ENCODE measurements at regions not wholly inside any gene's neighbourhood (a gene's known extent, or its start where the extent isn't known, plus 50 kb on each side); places are given as distances from the start of the nearest gene placed in this dataset.
A peak's percentile ranks its signal among the peaks of the same experiment; 100 is the strongest.

DNA sequence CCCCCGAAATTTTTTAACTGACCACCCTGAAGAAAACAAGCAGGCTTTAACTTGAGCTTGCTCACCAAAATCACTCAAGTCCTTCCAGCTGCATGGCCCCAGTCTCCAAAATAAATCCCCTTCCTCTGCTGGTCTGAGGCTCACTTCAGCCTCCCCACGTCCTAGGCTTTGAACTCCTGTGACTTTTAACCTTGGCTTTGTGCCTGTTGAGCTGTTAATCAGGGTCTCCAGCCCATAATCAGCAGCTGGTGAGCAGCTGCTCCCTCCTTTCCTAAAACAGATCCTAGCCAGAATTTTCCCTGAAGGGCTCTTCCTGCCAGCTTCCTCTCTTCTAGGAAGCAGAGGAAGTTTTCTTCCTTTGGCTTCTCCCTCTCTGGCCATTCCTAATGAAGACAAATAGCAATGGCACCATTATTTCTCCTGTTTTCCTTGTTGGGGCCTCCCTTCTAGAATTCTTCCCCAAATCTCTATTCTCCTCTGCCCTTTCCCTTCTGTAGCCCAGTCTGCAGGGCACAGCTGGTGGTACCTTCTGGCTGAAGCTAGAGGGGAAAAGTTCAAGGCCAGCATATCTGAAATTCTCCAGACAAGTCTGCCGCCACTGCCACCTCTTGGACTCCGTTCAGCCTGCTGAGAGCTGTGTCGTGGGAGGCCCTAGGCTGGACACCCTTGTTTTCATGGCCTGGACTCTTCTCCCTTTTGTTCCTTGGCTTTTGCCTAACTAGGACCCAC lies 152.1 kb downstream of the NOC3L start:
- intact Hi-C loops (cut with DNase I), result no loop called here
- DNase-seq (no peak), ATAC-seq (ENCODE audit: poor library complexity) (peak; percentile 60)

- ATAC-seq (ENCODE audit: poor library complexity) (no peak), DNase-seq (no peak)
- intact Hi-C loops (cut with DNase I), result no loop called here
These were observed 151.6 kb downstream of the NOC3L start for GRCh38 chr10:94211169-94211510.

DNA sequence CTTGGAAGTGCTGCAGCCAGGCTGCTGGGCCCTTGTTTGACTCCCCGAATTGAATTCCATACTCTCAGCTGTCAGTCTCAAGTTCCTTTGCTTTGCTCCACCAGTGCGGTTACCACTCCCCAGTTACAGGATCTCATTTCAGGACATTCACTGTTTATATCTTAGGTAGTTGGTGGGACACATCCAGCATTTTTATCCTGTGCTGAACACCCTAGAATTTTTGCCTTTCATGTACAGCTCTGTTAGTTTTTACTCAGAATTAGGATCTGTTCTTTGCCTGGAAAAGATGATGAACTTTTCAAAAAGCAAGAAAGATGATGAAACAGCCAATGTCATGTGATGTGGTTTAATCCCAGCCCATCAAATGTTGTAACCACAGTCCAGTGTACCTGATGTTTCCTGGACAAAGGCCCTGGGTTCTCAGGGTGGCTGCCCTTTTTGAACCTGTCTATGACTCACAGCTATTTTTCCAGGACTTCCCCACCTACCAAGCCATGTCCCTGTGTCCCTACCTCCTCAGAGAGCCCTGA lies 149.7 kb downstream of the NOC3L start:
- intact Hi-C loops (cut with DNase I), result no loop called here
- DNase-seq (no peak), ATAC-seq (ENCODE audit: poor library complexity) (no peak)

DNA sequence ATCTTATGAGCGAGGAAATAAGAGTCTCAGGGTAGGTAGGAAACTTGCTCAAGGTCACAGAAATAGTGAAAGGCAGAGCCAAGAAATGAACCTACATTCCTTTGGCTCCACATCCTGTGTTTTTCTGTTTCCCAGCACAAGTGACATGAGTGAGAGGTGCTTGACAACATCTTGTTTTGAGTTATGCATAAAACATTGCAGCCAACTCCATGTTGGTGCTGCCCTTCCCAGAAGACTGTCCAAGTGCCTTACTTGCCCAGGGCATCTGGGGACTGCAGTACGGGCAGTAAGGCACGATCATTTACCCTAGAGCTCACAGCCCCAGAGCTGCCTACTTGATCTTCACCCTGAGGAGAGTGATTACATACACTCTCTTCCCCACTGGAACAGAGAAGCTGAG lies 148.8 kb downstream of the NOC3L start:
- intact Hi-C loops (cut with DNase I), result no loop called here

DNA sequence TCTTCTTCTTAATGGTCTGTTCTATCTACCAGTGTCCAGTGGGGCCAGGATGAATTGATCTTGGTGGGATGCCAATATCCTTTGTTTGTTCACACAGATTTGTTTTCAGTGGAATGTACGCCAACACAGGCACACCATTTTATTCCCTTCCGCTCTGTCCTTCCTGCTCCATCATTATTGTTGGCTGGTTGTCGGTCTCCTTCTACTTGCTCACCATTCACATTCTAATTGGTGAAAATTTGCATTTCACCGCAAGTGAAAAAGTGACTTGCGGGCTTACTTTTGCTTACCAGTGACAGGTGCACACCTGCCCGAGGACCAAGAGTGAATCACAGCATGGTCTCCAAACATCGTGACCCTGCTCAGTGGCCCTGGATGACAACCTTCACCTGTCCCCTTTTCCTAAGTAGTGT lies 148.3 kb downstream of the NOC3L start:
- ATAC-seq (ENCODE audit: poor library complexity) (no peak), DNase-seq (no peak)
- intact Hi-C loops (cut with DNase I), result no loop called here

More for the DNA sequence above, 148.8 kb downstream of the NOC3L start:
- DNase-seq (no peak), ATAC-seq (ENCODE audit: poor library complexity) (peak; percentile 43)

DNA sequence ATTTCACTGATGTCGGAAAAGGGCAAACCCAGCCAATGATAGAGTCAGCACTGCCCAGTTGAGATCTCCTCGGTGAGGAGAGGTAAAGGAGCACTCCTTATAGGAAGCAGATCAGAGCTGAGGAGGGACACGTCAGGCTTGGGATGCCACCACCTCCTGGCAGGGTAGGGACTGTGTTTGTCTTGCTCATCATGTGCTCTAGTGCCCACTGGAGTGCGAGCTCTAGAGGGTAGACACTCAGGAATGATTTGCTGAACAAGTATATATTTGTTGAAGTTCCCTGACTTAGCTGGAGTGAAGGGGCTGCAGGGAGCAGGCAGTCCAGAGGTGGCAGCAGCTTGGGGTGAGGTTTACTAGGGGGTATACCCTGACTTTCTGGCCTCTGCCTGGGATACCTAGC lies 146.5 kb downstream of the NOC3L start:
- no peak for DNase-seq
- no peak for ATAC-seq (ENCODE audit: poor library complexity)
- intact Hi-C loops (cut with DNase I), result no loop called here

- no peak for ATAC-seq (ENCODE audit: poor library complexity)
- DNase-seq, result no peak
- intact Hi-C loops (cut with DNase I), result no loop called here
These were observed 145.3 kb downstream of the NOC3L start for GRCh38 chr10:94217411-94217810.

DNA sequence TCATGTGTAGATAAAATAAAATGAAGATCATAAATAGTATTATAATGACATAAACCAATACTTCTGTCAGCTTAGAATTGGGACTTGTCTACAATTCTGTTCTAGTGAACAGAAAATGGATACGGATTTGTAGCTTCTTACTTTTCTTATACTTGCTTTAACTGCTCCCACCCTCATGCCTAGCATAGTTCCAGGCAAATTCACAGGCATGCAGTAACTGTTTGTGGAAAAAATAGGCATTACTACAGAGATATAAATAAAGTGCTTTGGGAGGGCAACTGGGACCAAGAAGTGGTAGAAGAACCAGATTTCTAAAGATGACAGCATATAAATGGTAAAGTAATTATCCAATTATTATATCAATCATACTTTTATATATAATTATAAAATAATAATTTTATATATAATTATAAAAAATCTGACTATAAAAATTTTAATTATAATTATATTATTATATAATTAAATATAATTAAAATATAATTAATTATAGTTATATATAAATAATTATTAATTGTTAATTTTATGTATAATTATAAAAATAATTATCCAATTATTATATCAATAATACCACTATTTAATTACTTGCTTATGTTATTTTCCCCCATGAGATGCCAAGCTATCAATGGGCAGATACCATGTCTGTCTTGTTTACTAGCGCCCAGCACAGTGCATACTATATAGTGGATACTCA lies 144.1 kb downstream of the NOC3L start:
- intact Hi-C loops (cut with DNase I), result no loop called here
- DNase-seq (no peak), ATAC-seq (ENCODE audit: poor library complexity) (no peak)

DNA sequence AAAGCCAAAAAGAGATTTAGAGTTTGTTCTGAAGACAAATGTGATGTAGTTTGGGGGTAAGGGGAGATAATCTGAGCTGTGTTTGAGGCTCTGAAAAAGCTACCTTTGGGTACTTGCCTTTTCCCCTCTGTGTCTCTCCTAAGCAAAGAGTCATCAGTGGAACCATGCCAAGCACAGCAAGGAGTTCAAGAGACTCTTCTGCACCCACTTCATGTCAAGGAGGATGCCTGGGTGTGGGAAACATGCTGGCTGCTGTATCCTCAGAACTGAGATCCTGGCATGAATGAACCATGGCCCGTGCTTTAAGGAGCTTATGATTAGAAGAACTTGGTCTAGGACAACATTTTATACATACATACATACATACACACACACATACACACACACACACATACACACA lies 142.9 kb downstream of the NOC3L start:
- DNase-seq, result no peak
- intact Hi-C loops (cut with DNase I), result no loop called here
- ATAC-seq (ENCODE audit: poor library complexity), result no peak

DNA sequence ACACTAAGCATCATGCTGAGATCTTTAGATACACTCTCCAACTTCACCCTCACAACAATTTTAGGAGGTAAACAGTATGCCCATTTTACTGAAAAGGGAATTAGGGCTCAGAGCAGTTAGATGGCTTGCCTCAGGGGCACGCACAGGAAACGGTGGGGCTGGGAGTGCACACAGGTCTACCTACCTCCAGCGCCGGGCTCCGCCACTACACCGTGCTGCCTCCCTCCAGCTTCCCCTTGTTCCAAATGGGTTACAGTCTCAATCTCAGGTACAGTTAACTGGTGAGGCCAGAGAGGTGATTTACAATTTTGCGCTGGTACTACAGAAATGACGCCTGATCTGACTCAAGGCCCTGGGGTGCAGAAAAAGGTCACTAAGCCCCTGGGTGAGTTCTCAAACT lies 142.0 kb downstream of the NOC3L start:
- intact Hi-C loops (cut with DNase I), result no loop called here
- DNase-seq (no peak), ATAC-seq (ENCODE audit: poor library complexity) (no peak)

DNA sequence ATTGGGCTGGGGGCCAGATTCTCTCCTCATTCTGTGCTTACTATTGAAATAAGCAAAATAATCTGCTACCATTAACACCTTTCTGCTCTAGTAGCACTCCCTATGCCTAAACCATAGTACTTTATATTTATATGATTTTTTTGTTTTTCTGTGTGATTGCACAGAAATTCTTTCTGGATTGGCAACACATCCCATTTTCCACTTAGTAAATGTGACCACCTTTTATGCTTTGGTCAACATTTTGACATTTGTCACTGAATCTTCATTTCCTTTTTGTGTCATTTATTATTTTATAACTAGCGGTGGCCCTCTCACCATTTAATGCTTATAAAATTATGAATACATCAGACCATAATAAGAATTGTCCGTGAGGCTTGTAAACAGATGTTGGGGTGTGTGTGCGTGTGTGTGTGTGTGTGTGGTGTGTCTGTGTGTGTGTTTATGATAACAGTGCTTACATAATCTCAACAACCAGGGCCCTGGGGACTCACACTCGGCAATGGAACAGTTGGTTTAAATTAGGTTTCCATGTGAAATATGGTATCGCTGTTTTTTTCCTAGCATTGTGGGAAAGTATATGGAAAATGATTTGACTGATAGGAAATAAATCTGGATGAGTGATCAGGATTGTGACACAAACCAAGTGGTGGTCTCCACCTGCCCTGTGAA lies 138.9 kb downstream of the NOC3L start:
- DNase-seq (peak; percentile 62), ATAC-seq (ENCODE audit: poor library complexity) (peak; percentile 26)
- intact Hi-C loops (cut with DNase I), result no loop called here

DNA sequence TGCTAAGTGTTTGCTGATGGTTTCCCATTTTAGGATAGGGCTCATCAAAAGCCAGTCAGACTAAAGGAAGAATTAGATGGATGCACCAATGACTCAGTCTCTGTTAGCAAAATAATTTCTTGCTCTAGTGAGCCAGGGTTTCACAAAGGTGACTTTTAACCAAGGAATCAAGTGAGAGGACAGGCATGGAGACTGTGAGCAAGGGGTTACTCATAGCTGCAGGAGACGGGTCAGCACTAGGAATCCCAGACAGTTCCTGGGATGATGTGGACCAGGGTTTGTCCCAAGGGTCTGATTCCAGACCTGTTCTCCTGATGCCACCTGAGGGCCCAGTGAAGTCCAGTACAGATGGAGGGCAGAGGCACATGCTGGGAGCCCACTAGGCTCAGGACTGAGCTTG lies 138.1 kb downstream of the NOC3L start:
- intact Hi-C loops (cut with DNase I), result no loop called here
- ATAC-seq (ENCODE audit: poor library complexity) (no peak), DNase-seq (no peak)

DNA sequence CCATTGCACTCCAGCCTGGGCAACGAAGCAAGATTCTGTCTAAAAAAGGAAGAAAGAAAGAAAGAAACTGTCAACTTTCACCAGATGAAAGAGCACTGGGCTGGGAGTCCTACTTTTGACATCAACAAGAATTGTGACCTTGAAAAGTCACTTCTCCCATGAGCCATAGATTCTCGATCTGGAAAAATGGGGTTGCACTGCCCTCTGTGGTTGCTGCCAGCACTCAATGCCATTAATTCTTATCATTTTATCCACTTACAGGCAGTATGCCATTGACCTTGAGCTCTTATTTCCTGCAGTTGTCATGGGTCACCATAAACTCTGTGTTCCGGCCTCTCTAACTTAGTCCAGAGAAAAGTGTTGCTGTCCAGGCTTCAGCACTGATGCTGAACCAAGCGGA lies 137.2 kb downstream of the NOC3L start:
- intact Hi-C loops (cut with DNase I), result no loop called here
- DNase-seq (no peak), ATAC-seq (ENCODE audit: poor library complexity) (peak; percentile 43)

GRCh38 chr10:94230134-94230785 lies 132.5 kb downstream of the NOC3L start:
- ATAC-seq (ENCODE audit: poor library complexity), result no peak
- intact Hi-C loops (cut with DNase I), result no loop called here
- DNase-seq, result no peak

DNA sequence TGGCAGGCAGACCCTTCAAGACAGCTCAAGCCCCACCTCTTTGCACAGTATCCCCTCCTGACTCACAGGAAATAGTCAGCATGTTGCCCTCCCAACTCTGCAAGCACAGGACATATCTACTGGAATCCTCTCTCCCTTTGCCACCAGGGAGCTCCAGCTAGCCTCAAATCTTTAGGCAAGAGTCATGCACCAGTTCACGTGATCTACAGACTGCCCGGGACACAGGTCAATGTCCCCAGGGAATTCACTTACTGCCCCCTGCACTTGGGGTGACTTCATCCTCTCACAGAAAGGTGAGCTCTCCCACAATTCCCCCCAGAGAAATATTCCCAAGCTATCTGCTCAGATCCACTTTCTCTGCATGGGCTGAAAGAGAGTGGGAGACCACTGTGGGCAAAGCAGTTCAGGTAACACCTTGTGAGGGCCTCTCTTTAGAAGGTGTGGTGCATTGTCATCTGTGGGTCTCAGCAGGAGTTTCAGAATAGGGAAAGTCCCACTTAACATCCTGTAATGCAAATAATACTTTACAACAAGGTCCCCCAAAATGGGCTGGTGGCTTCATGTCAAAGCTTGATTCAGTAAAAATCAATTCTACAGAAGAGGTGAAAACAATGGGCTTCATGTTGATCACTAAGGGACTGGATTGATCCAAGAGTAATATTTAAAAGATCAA lies 129.9 kb downstream of the NOC3L start:
- intact Hi-C loops (cut with DNase I), result no loop called here
- DNase-seq, result no peak
- ATAC-seq (ENCODE audit: poor library complexity), result no peak

DNA sequence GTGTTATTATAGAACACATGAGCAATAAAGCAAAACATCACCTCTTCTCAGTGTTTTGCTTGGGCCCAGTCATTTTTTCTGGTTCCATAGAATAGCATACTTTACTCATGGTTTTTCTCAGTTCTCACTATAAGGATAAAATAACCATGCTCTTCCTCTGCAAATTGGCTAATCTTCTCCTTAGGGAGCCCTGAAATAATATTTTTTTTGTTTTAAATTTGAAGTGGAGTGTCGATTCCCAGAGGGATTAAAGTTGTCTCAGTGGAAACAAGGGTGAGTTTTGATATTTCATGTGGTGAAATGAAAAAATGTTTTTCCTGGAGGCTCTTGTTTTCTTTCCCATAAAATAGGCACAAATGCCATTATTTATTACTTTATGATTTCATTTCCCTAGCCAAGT lies 127.3 kb downstream of the NOC3L start:
- intact Hi-C loops (cut with DNase I), result no loop called here
- DNase-seq, result no peak
- ATAC-seq (ENCODE audit: poor library complexity), result no peak

GRCh38 chr10:94238006-94238617 lies 124.6 kb downstream of the NOC3L start:
- ATAC-seq (ENCODE audit: poor library complexity) (no peak), DNase-seq (no peak)
- intact Hi-C loops (cut with DNase I), result no loop called here

- ATAC-seq (ENCODE audit: poor library complexity) (no peak), DNase-seq (no peak)
- intact Hi-C loops (cut with DNase I), result no loop called here
These were observed 123.0 kb downstream of the NOC3L start for GRCh38 chr10:94239696-94240095.

- intact Hi-C loops (cut with DNase I), result no loop called here
- ATAC-seq (ENCODE audit: poor library complexity) (no peak), DNase-seq (no peak)
These were observed 122.2 kb downstream of the NOC3L start for GRCh38 chr10:94240491-94240890.
